ENCODE measurements at regions not wholly inside any gene's neighbourhood (a gene's known extent, or its start where the extent isn't known, plus 50 kb on each side); places are given as distances from the start of the nearest gene placed in this dataset.

DNA sequence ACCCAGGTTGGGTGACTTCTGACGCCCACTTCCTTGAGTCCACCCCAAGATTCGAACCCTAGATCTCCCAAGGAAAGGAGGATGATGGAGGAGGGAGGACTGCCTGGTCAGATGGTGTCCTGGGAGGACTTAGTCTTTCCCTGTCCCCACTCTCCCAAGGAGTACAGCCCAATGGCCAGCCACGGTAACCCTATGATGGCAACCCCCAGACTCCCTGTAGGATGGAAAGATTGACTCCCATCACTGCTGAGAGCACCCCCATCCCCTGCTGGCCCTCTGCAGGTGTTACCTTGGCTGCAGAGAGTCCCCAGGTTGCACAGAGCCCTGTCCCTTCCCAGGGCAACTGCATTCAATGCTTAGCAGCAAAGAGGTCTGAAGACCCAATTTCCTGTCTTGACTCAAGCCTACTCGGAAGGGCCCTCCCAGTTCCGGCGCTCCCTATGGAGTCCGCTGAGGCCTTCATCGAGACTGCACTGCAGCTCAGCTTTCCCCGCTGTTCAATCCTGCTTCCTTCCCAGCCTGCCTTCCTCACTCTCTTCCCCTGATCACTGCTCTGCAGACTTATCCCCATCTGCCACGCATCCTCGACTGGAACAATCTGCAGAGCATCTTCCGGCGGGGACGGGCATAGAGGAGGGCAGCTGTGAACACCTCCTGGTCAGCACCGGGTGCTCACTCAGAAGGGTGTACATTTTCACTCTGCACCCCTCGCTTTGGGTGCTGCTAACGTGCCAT lies 50.8 kb upstream of the OCM2 start:
- no peak for DNase-seq

DNA sequence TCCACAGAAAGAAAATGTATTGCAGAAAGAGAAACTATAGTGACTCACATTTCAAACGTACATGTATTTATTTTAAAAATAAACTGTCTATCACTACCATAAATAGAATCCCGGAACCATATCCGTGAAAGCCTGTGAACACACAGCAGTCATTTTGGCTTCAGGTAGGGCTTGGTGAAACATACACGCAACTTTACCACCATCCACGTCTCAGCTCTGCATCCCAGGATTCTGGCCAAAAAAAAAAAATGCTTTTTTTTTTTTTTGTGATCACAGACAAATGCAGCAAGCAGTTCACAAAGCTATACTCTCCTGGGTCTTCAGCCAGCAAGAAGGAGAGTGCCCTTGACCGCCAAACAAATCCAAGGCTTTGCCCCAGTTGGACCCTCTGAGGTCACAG lies 56.8 kb upstream of the OCM2 start:
- no peak for DNase-seq

DNA sequence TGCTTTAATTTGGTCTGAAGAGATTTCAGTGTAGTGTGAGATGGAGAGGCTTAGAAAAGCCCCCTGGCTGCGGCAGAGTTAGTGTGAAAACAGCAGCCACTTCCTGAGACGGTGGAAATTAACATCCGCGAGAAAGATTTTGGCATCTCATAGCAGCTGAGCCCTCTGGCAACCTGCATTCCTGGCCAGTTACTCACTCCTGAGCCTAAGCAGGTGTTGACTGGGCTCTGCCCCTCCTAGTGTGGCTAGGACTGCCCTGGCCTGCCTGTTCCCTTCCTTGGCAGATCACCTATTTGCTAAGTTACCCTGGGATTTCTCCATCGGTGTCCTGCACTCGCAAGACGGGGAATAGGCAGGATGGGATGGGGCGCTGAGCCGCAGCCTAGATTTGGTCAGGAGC lies 57.6 kb upstream of the LMTK2 start:
- DNase-seq: no peak

DNA sequence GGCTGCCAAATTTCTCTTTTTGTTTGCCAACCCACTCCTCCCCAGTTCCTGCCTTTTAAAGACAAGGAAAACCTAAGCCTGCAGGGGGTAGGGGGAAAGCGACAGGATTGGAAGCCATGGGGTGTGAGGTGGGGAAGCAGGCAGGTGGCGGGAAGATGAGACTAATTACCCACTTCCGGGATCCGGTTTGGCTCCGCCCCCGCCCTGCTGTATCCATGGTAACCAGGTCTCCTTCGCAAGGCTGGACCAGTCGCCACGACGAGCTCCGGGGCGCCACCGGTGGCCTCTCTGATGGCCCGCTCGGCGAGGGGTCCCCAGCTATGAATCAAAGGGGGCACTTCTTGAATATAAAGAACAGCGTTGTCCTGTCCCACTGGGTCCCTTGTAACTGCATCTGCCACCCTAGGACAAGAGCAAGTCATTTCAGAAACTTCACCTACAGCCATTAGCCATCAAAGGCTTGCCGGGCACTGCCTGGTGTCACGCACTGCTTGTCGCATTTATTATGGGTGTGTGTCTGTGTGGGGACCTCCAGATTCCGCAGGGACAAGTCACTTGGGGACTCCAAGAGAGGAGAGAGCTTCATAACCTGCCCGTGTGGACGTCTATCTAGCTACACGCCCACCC lies 55.4 kb upstream of the LMTK2 start:
- DNase-seq: peak; percentile 64

GRCh38 chr7:98054585-98054984 lies 52.1 kb upstream of the LMTK2 start:
- no peak for DNase-seq

GRCh38 chr7:98056580-98056979 lies 50.1 kb upstream of the LMTK2 start:
- DNase-seq: no peak

All from retina (tissue), 1 donor.